H1 (cell line): ENCODE measurements at regions not wholly inside any gene's neighbourhood (a gene's known extent, or its start where the extent isn't known, plus 50 kb on each side); places are given as distances from the start of the nearest gene placed in this dataset.

ENCODE experiments used
- CTCF ChIA-PET: fragments of 300-600 bp; sonication (Branson Sonifier 250); formaldehyde crosslinking; loops from one replicate; lab custom pipeline; 2021; ENCODE audit not compliant: partially characterized antibody; lab: Charles Lee
- POLR2A ChIA-PET: fragments of 300-600 bp; sonication (Branson Sonifier 250); formaldehyde crosslinking; loops from one replicate; lab custom pipeline; 2021; ENCODE audit warnings: inconsistent platforms; ENCODE audit not compliant: partially characterized antibody; lab: Charles Lee
- DNase-seq, 2 experiments: peaks; one replicate each; pipeline versions ENCODE4 v3.0.0 to v3.0.0-alpha.2; 2010 to 2022; ENCODE audit warnings: low spot score in 2 of 2, low read depth in 1 of 2, mixed read lengths in 1 of 2
- FAIRE-seq: peaks from 2 replicates; lab custom pipeline; 2011; peaks lifted over from hg19 to GRCh38; lab: Jason Lieb, UNC
- H2AFZ ChIP-seq: 2 replicates; pipeline ENCODE4 v1.8.1; 2012; ENCODE audit warnings: low read length, inconsistent platforms
- H2AK5ac ChIP-seq: 2 replicates; pipeline ENCODE4 v1.6.1; 2013; ENCODE audit warnings: low read depth, low read length
- H2BK120ac ChIP-seq: replicated peaks from 2 replicates; pipeline ENCODE3; 2013; ENCODE audit warnings: low read depth, low read length, inconsistent platforms
- H2BK12ac ChIP-seq: 2 replicates; pipeline ENCODE4 v1.6.1; 2013; ENCODE audit warnings: low read depth, low read length
- H2BK15ac ChIP-seq: 2 replicates; pipeline ENCODE4 v1.6.1; 2013; ENCODE audit warnings: low read length
- H2BK20ac ChIP-seq: 2 replicates; pipeline ENCODE4 v1.6.1; 2013; ENCODE audit warnings: low read length
- H2BK5ac ChIP-seq: 2 replicates; pipeline ENCODE4 v1.6.1; 2013; ENCODE audit warnings: low read depth, low read length
- H3K14ac ChIP-seq: 2 replicates; pipeline ENCODE4 v1.6.1; 2013; ENCODE audit warnings: inconsistent platforms; ENCODE audit not compliant: insufficient read length
- H3K18ac ChIP-seq: 2 replicates; pipeline ENCODE4 v1.6.1; 2013; ENCODE audit warnings: low read length; ENCODE audit errors: extremely low read depth
- H3K23ac ChIP-seq: 2 replicates; pipeline ENCODE4 v1.6.1; 2013; ENCODE audit warnings: inconsistent platforms; ENCODE audit not compliant: insufficient read length
- H3K23me2 ChIP-seq: 2 replicates; pipeline ENCODE4 v1.6.1; 2013; ENCODE audit warnings: low read depth, low read length
- H3K27ac ChIP-seq: 2 replicates; pipeline ENCODE4 v1.6.1; 2011; ENCODE audit warnings: low read depth, low read length, inconsistent platforms
- H3K27me3 ChIP-seq, 4 experiments: replicated peaks in 1 of 4; 1 replicate in 1 of 4; 2 replicates in 3 of 4; pipeline versions ENCODE4 v1.6.1 to v1.8.1; 2011 to 2013; ENCODE audit warnings: low read length in 3 of 4, mild to moderate bottlenecking in 3 of 4, inconsistent platforms in 2 of 4, mixed read lengths in 2 of 4, moderate library complexity in 1 of 4; ENCODE audit not compliant: control insufficient read depth in 3 of 4, insufficient read depth in 3 of 4; ENCODE audit errors: extremely low read depth in 1 of 4
- H3K36me3 ChIP-seq, 4 experiments: 2 replicates each; pipeline versions ENCODE4 v1.6.1 to v1.8.1; 2011 to 2013; ENCODE audit warnings: mild to moderate bottlenecking in 4 of 4, low read length in 3 of 4, moderate library complexity in 2 of 4, control low read depth in 1 of 4, inconsistent platforms in 1 of 4; ENCODE audit not compliant: insufficient read depth in 4 of 4, control insufficient read depth in 2 of 4
- H3K4ac ChIP-seq: replicated peaks from 2 replicates; pipeline ENCODE3; 2013; ENCODE audit warnings: low read length, low read depth, mixed read lengths, inconsistent platforms; ENCODE audit not compliant: insufficient read length
- H3K4me1 ChIP-seq, 4 experiments: replicated peaks in 1 of 4; 1 replicate in 1 of 4; 2 replicates in 3 of 4; pipeline versions ENCODE4 v1.6.1 to v1.8.1; 2011 to 2013; ENCODE audit warnings: low read length in 3 of 4, inconsistent platforms in 2 of 4, mixed read lengths in 1 of 4; ENCODE audit not compliant: insufficient read depth in 4 of 4, control insufficient read depth in 3 of 4
- H3K4me2 ChIP-seq, 2 experiments: 2 replicates each; pipeline versions ENCODE4 v1.6.1 to v1.8.1; 2011 to 2013; ENCODE audit warnings: low read depth in 2 of 2, low read length in 2 of 2, control low read depth in 1 of 2, inconsistent platforms in 1 of 2, mild to moderate bottlenecking in 1 of 2; ENCODE audit not compliant: insufficient read depth in 1 of 2
- H3K4me3 ChIP-seq, 4 experiments: fragments of 200-600, 300-600 bp in 1 of 4; sonication (generic), shearing (Covaris generic), sonication (Bioruptor Twin) in 1 of 4; 2 replicates each; pipeline versions ENCODE4 v1.5.1 to v1.8.1; 2011 to 2016; ENCODE audit warnings: low read length in 4 of 4, low read depth in 3 of 4, control low read depth in 2 of 4, inconsistent platforms in 2 of 4, mild to moderate bottlenecking in 2 of 4, mixed read lengths in 1 of 4, moderate library complexity in 1 of 4; ENCODE audit not compliant: insufficient read depth in 2 of 4; ENCODE audit errors: extremely low read depth in 1 of 4
- H3K56ac ChIP-seq: replicated peaks from 2 replicates; pipeline ENCODE3; 2013; ENCODE audit warnings: low read depth, mild to moderate bottlenecking, mixed read lengths, low read length, inconsistent platforms; ENCODE audit not compliant: insufficient read length
- H3K79me1 ChIP-seq: 2 replicates; pipeline ENCODE4 v1.6.1; 2013; ENCODE audit warnings: low read depth, low read length, control low read depth
- H3K79me2 ChIP-seq, 2 experiments: 2 replicates each; pipeline versions ENCODE4 v1.6.1 to v1.8.1; 2012 to 2013; ENCODE audit warnings: low read length in 2 of 2, mild to moderate bottlenecking in 2 of 2, inconsistent platforms in 1 of 2; ENCODE audit not compliant: insufficient read depth in 2 of 2, control insufficient read depth in 1 of 2
- H3K9ac ChIP-seq, 4 experiments: replicated peaks in 1 of 4; 1 replicate in 1 of 4; 2 replicates in 3 of 4; pipeline versions ENCODE4 v1.6.1 to v1.8.1; 2011 to 2013; ENCODE audit warnings: low read depth in 3 of 4, low read length in 3 of 4, control low read depth in 2 of 4, mild to moderate bottlenecking in 2 of 4, moderate library complexity in 2 of 4, inconsistent platforms in 1 of 4; ENCODE audit errors: extremely low read depth in 1 of 4
- H3K9me3 ChIP-seq, 2 experiments: 2 replicates each; pipeline versions ENCODE4 v1.6.1 to v1.8.1; 2012 to 2013; ENCODE audit warnings: mild to moderate bottlenecking in 2 of 2, moderate library complexity in 2 of 2, control low read depth in 1 of 2, inconsistent platforms in 1 of 2, low read depth in 1 of 2, low read length in 1 of 2, mixed read lengths in 1 of 2; ENCODE audit not compliant: insufficient read depth in 2 of 2
- H4K20me1 ChIP-seq, 2 experiments: replicated peaks in 1 of 2; 2 replicates each; pipeline versions ENCODE3 to v1.8.1; 2011 to 2013; ENCODE audit warnings: inconsistent platforms in 2 of 2, low read length in 2 of 2, mild to moderate bottlenecking in 1 of 2; ENCODE audit not compliant: insufficient read depth in 2 of 2, control insufficient read depth in 1 of 2
- H4K5ac ChIP-seq: 2 replicates; pipeline ENCODE4 v1.6.1; 2013; ENCODE audit warnings: low read length, low read depth, mixed read lengths, inconsistent platforms; ENCODE audit not compliant: insufficient read length
- H4K8ac ChIP-seq: 2 replicates; pipeline ENCODE4 v1.8.0; 2013; ENCODE audit warnings: mild to moderate bottlenecking, moderate library complexity, low read length, inconsistent platforms; ENCODE audit not compliant: insufficient read depth; ENCODE audit errors: extremely low read depth
- H4K91ac ChIP-seq: replicated peaks from 2 replicates; pipeline ENCODE3; 2013; ENCODE audit warnings: low read length, mixed read lengths, inconsistent platforms; ENCODE audit not compliant: insufficient read length
- ATF3 ChIP-seq: IDR thresholded peaks from 2 replicates; pipeline ENCODE4 v1.6.1; 2011; ENCODE audit warnings: low read depth, mild to moderate bottlenecking, low read length; ENCODE audit not compliant: insufficient read depth
- CEBPB ChIP-seq: IDR thresholded peaks from 2 replicates; pipeline ENCODE4 v1.6.1; 2012; ENCODE audit warnings: low read depth, low read length
- CHD1 ChIP-seq: IDR thresholded peaks from 2 replicates; pipeline ENCODE4 v1.6.1; 2012; ENCODE audit warnings: low read depth, low read length, improper control_type of control experiment
- EGR1 ChIP-seq: IDR thresholded peaks from 2 replicates; pipeline ENCODE4 v1.6.1; 2011; ENCODE audit warnings: low read depth, low read length, borderline replicate concordance
- EP300 ChIP-seq, 2 experiments: IDR thresholded peaks; 1 replicate in 1 of 2; 2 replicates in 1 of 2; pipeline ENCODE4 v1.6.1; 2011 to 2012; ENCODE audit warnings: low read depth in 2 of 2, low read length in 2 of 2, mild to moderate bottlenecking in 2 of 2, borderline replicate concordance in 1 of 2, inconsistent platforms in 1 of 2, moderate library complexity in 1 of 2
- GTF2F1 ChIP-seq: IDR thresholded peaks from 2 replicates; pipeline ENCODE4 v1.6.1; 2012; ENCODE audit warnings: low read depth, low read length, improper control_type of control experiment, borderline replicate concordance
- JUN ChIP-seq: IDR thresholded peaks from 2 replicates; pipeline ENCODE4 v1.6.1; 2011; ENCODE audit warnings: low read depth, mild to moderate bottlenecking, improper control_type of control experiment, low read length
- NANOG ChIP-seq: IDR thresholded peaks from 2 replicates; pipeline ENCODE4 v1.6.1; 2011; ENCODE audit warnings: low read length, low read depth, mild to moderate bottlenecking, inconsistent platforms; ENCODE audit not compliant: insufficient read depth, poor library complexity, severe bottlenecking
- SIX5 ChIP-seq: IDR thresholded peaks from 2 replicates; pipeline ENCODE4 v1.6.1; 2011; ENCODE audit warnings: mild to moderate bottlenecking, low read depth, low read length
- SP2 ChIP-seq: IDR thresholded peaks from 2 replicates; pipeline ENCODE4 v1.6.1; 2012; ENCODE audit warnings: mild to moderate bottlenecking, low read length, inconsistent platforms
- YY1 ChIP-seq: IDR thresholded peaks from 2 replicates; pipeline ENCODE4 v1.6.1; 2011; ENCODE audit warnings: low read depth, mild to moderate bottlenecking, low read length
- WGBS, 2 experiments: shearing (Covaris generic) in 1 of 2; methylation state at CpG; one replicate each; pipeline versions ENCODE4 v1.1.6 to v1.1.7; 2013 to 2015; ENCODE audit warnings: low lambda C conversion rate in 2 of 2, mixed read lengths in 2 of 2, inconsistent platforms in 1 of 2, low coverage in 1 of 2, missing lambda C conversion rate in 1 of 2; ENCODE audit not compliant: insufficient replicate concordance in 2 of 2, insufficient coverage in 1 of 2, insufficient read length in 1 of 2; ENCODE audit errors: extremely low coverage in 1 of 2, missing lambda C conversion rate in 1 of 2; 5-methylcytosine and 5-hydroxymethylcytosine counted together

- Histone ChIP-seq H3K18ac (no peak overlapping the region), H2AK5ac (no peak overlapping the region), H2BK120ac (no peak overlapping the region), H3K4me2 (no peak overlapping the region), H2BK15ac (no peak overlapping the region), H3K4me1 (no peaks in the 10 kb centered on the region), H3K27me3 (no peaks in the 10 kb centered on the region), H2BK5ac (no peak overlapping the region), H3K79me1 (no peaks in the 10 kb centered on the region), H3K23me2 (no peaks in the 10 kb centered on the region), H3K14ac (no peak overlapping the region), H2BK12ac (no peak overlapping the region), H4K5ac (no peak overlapping the region), H3K9me3 (no peaks in the 10 kb centered on the region), H3K4ac (no peak overlapping the region), H3K27ac (no peak overlapping the region), H2AFZ (peak overlapping the region; percentile 31; the same call in 1 of the 2 replicates), H4K8ac (no peak overlapping the region), H3K9ac (peak overlapping the region in 1 of 4 experiments; percentile 34; a peak in 1 of 7 replicates), H3K4me3 (no peak overlapping the region), H4K91ac (no peak overlapping the region), H4K20me1 (no peaks in the 10 kb centered on the region), H3K79me2 (no peaks in the 10 kb centered on the region), H3K23ac (no peak overlapping the region), H3K36me3 (no peaks in the 10 kb centered on the region), H3K56ac (no peak overlapping the region), H2BK20ac (no peak overlapping the region)
- CTCF ChIA-PET: no interaction called here
- TF ChIP-seq GTF2F1: no peak
- TF ChIP-seq SP2: no peak
- no peak for TF ChIP-seq EP300 (IDR thresholded peaks at IDR 0.05; ENCODE audit: borderline replicate concordance in 1 of 2, low read depth in 2 of 2, low read length in 2 of 2)
- TF ChIP-seq YY1: no peak
- TF ChIP-seq ATF3: no peak
- no peak for TF ChIP-seq SIX5
- no peak for TF ChIP-seq CEBPB
- TF ChIP-seq EGR1: no peak
- no peak for TF ChIP-seq CHD1
- no peak for TF ChIP-seq JUN
- no peak for TF ChIP-seq NANOG
- DNase-seq (no peak), FAIRE-seq (no peak)
- 75% methylated on average over 1 of the region's 1 CpG; no CpG with 5 or more reads in 1 of the 2 experiments for WGBS, 2 experiments
- POLR2A ChIA-PET: interaction anchor here (1.1 kb wide), 1 partner anchor 12 kb away, joined by 3 read pairs; no protein-coding TSS in a partner anchor
Observed at GRCh38 chr14:48086516-48086915, 411.1 kb upstream of the MDGA2 start.
